ENCODE measurements at regions not wholly inside any gene's neighbourhood (a gene's known extent, or its start where the extent isn't known, plus 50 kb on each side); places are given as distances from the start of the nearest gene placed in this dataset.

- no peak for TF ChIP-seq CTCF (conservative IDR thresholded peaks at IDR 0.05 in 1 of 2, IDR thresholded peaks at IDR 0.05 in 1 of 2; ENCODE audit: low read depth in 1 of 2, low read length in 2 of 2)
- TF ChIP-seq EZH2 (IDR thresholded peaks at IDR 0.05; ENCODE audit: low read length, missing control alignments) = no peak
Observed at GRCh38 chr2:149849591-149849990, 262.0 kb upstream of the MMADHC start.

All from fibroblast of lung (primary cell).